DOHH2 (cell line): ENCODE measurements at regions not wholly inside any gene's neighbourhood (a gene's known extent, or its start where the extent isn't known, plus 50 kb on each side); places are given as distances from the start of the nearest gene placed in this dataset.

Experiments used
- EZH2phosphoT487 ChIP-seq: fragments of 200-600 bp; sonication (generic); IDR thresholded peaks from 2 replicates; pipeline ENCODE4 v1.6.1; 2017; ENCODE audit warnings: borderline replicate concordance, mild to moderate bottlenecking, antibody characterized with exemption, low read length, moderate library complexity, mixed read lengths
- TF ChIP-seq, protein P1 (sequence below): fragments of 200-600 bp; sonication (generic); IDR thresholded peaks from one replicate; pipeline ENCODE4 v1.5.1; 2014; ENCODE audit warnings: antibody characterized with exemption, mild to moderate bottlenecking, low read depth, low read length; ENCODE audit not compliant: poor library complexity, severe bottlenecking

DNA sequence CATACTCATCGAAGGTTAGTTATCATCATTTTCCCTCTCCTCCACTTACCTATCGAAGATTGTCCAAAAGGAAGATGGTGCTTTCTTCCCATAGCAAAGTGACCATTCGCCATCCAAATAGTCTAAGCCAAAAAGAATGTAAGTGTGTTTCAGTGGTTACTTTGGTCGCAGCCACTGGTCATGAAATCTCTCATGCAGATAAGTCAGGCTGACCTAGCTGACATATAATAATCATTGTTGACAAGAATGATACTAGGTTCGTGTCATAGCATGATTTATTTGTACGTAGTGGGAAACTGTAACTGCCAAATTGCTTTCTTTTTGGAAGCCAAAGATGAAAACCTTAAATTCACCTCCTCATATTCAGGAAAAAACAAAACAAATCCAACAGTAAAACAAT lies 89.6 kb upstream of the PMAIP1 start:
- TF ChIP-seq, protein P1, sequence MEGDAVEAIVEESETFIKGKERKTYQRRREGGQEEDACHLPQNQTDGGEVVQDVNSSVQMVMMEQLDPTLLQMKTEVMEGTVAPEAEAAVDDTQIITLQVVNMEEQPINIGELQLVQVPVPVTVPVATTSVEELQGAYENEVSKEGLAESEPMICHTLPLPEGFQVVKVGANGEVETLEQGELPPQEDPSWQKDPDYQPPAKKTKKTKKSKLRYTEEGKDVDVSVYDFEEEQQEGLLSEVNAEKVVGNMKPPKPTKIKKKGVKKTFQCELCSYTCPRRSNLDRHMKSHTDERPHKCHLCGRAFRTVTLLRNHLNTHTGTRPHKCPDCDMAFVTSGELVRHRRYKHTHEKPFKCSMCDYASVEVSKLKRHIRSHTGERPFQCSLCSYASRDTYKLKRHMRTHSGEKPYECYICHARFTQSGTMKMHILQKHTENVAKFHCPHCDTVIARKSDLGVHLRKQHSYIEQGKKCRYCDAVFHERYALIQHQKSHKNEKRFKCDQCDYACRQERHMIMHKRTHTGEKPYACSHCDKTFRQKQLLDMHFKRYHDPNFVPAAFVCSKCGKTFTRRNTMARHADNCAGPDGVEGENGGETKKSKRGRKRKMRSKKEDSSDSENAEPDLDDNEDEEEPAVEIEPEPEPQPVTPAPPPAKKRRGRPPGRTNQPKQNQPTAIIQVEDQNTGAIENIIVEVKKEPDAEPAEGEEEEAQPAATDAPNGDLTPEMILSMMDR = no peak
- TF ChIP-seq EZH2phosphoT487 = no peak
